ENCODE measurements at regions not wholly inside any gene's neighbourhood (a gene's known extent, or its start where the extent isn't known, plus 50 kb on each side); places are given as distances from the start of the nearest gene placed in this dataset.

GRCh38 chr13:83937579-83937978, 55.3 kb upstream of the SLITRK1 start:
- no peak for DNase-seq (ENCODE audit: low read depth in 3 of 3, low spot score in 2 of 3)

- DNase-seq (ENCODE audit: low read depth in 3 of 3, low spot score in 2 of 3) = no peak
Observed at GRCh38 chr13:83935566-83935965, 53.3 kb upstream of the SLITRK1 start.
